ENCODE measurements at regions not wholly inside any gene's neighbourhood (a gene's known extent, or its start where the extent isn't known, plus 50 kb on each side); places are given as distances from the start of the nearest gene placed in this dataset.

GRCh38 chrX:131802836-131803626, 220.1 kb upstream of the STK26 start:
- DNase-seq (ENCODE audit: low read depth in 1 of 2, low spot score in 1 of 2) (peak; percentile 49 to 69), FAIRE-seq (no peak), ATAC-seq (peak; percentile 95 to 99)
- POLR2A ChIA-PET, result no interaction called here
- Histone ChIP-seq H3K9me3 (no peaks in the 10 kb centered on the region), H3K4me2 (peak overlapping the region; percentile 55), H3K4me1 (no peaks in the 10 kb centered on the region), H3K4me3 (peak overlapping the region; percentile 31), H3K27ac (peak overlapping the region; percentile 61 to 87)
- CTCF ChIA-PET, result interaction anchor here (1.0 to 1.7 kb wide), 5 partner anchors 8 to 38 kb away, joined by 3 to 5 read pairs (median 3); no protein-coding TSS in a partner anchor
- WGBS (ENCODE audit: missing lambda C conversion rate), result 35% methylated on average over 18 of the region's 19 CpGs
- peak; percentile 24 to 50 for TF ChIP-seq RAD21 (conservative IDR thresholded peaks at IDR 0.05 in 1 of 2, IDR thresholded peaks at IDR 0.05 in 1 of 2)
- TF ChIP-seq SMC3 (IDR thresholded peaks at IDR 0.05), result peak; percentile 34; the same call in 2 of the 3 replicates
- TF ChIP-seq CTCF (IDR thresholded peaks at IDR 0.05), result peak; percentile 65
- TF ChIP-seq EHMT2 (IDR thresholded peaks at IDR 0.05; ENCODE audit: low read depth), result no peak

- FAIRE-seq, result peak; percentile 43
- peak in 1 of 2 experiments; percentile 84; a peak in 3 of 6 replicates for ATAC-seq
- POLR2A ChIA-PET, result no interaction called here
- H3K27ac ChIP-seq, result 0 out of 6 replicates have a peak overlapping the region, but pooled peaks of 1 of the 2 experiments have one; percentile 42
- H3K4me1 ChIP-seq, result no peaks in the 10 kb centered on the region
- DNase-seq (ENCODE audit: low read depth in 1 of 2, low spot score in 1 of 2), result peak; percentile 6 to 74
- 46% methylated on average over 11 of the region's 11 CpGs for WGBS (ENCODE audit: missing lambda C conversion rate)
- CTCF ChIA-PET, result interaction anchor here (1.4 kb wide), 1 partner anchor 28 kb away, joined by 3 read pairs; no protein-coding TSS in a partner anchor
- no peak overlapping the region for H3K4me3 ChIP-seq
- TF ChIP-seq KDM1A (IDR thresholded peaks at IDR 0.05; ENCODE audit: low read depth) (no peak), CTCF (IDR thresholded peaks at IDR 0.05) (peak; percentile 18; the same call in 1 of the 3 replicates), RAD21 (conservative IDR thresholded peaks at IDR 0.05 in 1 of 2, IDR thresholded peaks at IDR 0.05 in 1 of 2) (peak; percentile 58 to 63), TFCP2L1 (CRISPR knock-in tag; IDR thresholded peaks at IDR 0.05) (no peak), MYC (IDR thresholded peaks at IDR 0.05; ENCODE audit: borderline replicate concordance, low read length) (no peak)
- H3K4me2 ChIP-seq, result peak overlapping the region; percentile 44; the same call in 2 of the 3 replicates
- H3K9me3 ChIP-seq, result no peaks in the 10 kb centered on the region
Observed at GRCh38 chrX:131812847-131813825, 210.0 kb upstream of the STK26 start.

- no peak overlapping the region for H3K27ac ChIP-seq
- peak overlapping the region; percentile 60; the same call in 2 of the 3 replicates for H3K4me2 ChIP-seq
- ChIA-PET POLR2A (no interaction called here), CTCF (interaction anchor here (1.2 kb wide), 1 partner anchor 14 kb away, joined by 3 read pairs; no protein-coding TSS in a partner anchor)
- FAIRE-seq (no peak), ATAC-seq (peak; percentile 59 to 71; a peak in 4 of 6 replicates), DNase-seq (ENCODE audit: low read depth in 1 of 2, low spot score in 1 of 2) (peak in 1 of 2 experiments; percentile 58)
- H3K4me1 ChIP-seq, result no peaks in the 10 kb centered on the region
- WGBS (ENCODE audit: missing lambda C conversion rate), result 42% methylated on average over 9 of the region's 9 CpGs
- no peaks in the 10 kb centered on the region for H3K9me3 ChIP-seq
- TF ChIP-seq HES2 (IDR thresholded peaks at IDR 0.05) (no peak), RAD21 (conservative IDR thresholded peaks at IDR 0.05 in 1 of 2, IDR thresholded peaks at IDR 0.05 in 1 of 2) (peak; percentile 58 to 65), MAX (IDR thresholded peaks at IDR 0.05) (peak; percentile 39; the same call in 1 of the 2 replicates), FOXS1 (CRISPR knock-in tag; IDR thresholded peaks at IDR 0.05) (no peak), ZFP36 (IDR thresholded peaks at IDR 0.05; ENCODE audit: borderline replicate concordance, partially characterized antibody) (no peak), JUN (IDR thresholded peaks at IDR 0.05) (no peak), HMGXB4 (CRISPR knock-in tag; IDR thresholded peaks at IDR 0.05; ENCODE audit: borderline replicate concordance) (no peak), CTCF (IDR thresholded peaks at IDR 0.05) (peak; percentile 32; the same call in 2 of the 3 replicates), TFCP2L1 (CRISPR knock-in tag; IDR thresholded peaks at IDR 0.05) (no peak)
- H3K4me3 ChIP-seq, result no peak overlapping the region
Observed at GRCh38 chrX:131816551-131817136, 206.5 kb upstream of the STK26 start.

Data from A549 (cell line).